HUES64 (cell line): ENCODE measurements at regions not wholly inside any gene's neighbourhood (a gene's known extent, or its start where the extent isn't known, plus 50 kb on each side); places are given as distances from the start of the nearest gene placed in this dataset.

Experiments used
- H3K27ac ChIP-seq: 2 replicates; pipeline ENCODE4 v1.7.0; 2013; ENCODE audit warnings: low read depth, low read length, inconsistent platforms
- H3K27me3 ChIP-seq: 2 replicates; pipeline ENCODE4 v1.6.1; 2013; ENCODE audit warnings: mild to moderate bottlenecking, low read length; ENCODE audit not compliant: insufficient read depth
- H3K36me3 ChIP-seq: 2 replicates; pipeline ENCODE4 v1.6.1; 2013; ENCODE audit warnings: mild to moderate bottlenecking, low read length; ENCODE audit not compliant: insufficient read depth
- H3K4me1 ChIP-seq: 2 replicates; pipeline ENCODE4 v1.6.1; 2013; ENCODE audit warnings: mild to moderate bottlenecking, low read length, moderate library complexity; ENCODE audit not compliant: insufficient read depth
- H3K4me3 ChIP-seq: 2 replicates; pipeline ENCODE4 v1.5.1; 2013; ENCODE audit warnings: mild to moderate bottlenecking, low read length, moderate library complexity
- H3K9ac ChIP-seq: 2 replicates; pipeline ENCODE4 v1.6.1; 2013; ENCODE audit warnings: mild to moderate bottlenecking, low read depth, low read length
- H3K9me3 ChIP-seq: 2 replicates; pipeline ENCODE4 v1.6.1; 2013; ENCODE audit warnings: low read depth, low read length; ENCODE audit not compliant: insufficient read depth
- WGBS: fragments of 150-250, 120-280 bp; methylation state at CpG from one replicate; pipeline ENCODE4 v1.1.7; 2013; ENCODE audit warnings: missing lambda C conversion rate; 5-methylcytosine and 5-hydroxymethylcytosine counted together

GRCh38 chr14:47863441-47863840 lies 188.0 kb upstream of the MDGA2 start:
- no peak overlapping the region for H3K9ac ChIP-seq
- no peaks in the 10 kb centered on the region for H3K9me3 ChIP-seq
- no peaks in the 10 kb centered on the region for H3K4me1 ChIP-seq
- H3K4me3 ChIP-seq, result no peak overlapping the region
- no peak overlapping the region for H3K27ac ChIP-seq
- no peaks in the 10 kb centered on the region for H3K36me3 ChIP-seq
- no peaks in the 10 kb centered on the region for H3K27me3 ChIP-seq

DNA sequence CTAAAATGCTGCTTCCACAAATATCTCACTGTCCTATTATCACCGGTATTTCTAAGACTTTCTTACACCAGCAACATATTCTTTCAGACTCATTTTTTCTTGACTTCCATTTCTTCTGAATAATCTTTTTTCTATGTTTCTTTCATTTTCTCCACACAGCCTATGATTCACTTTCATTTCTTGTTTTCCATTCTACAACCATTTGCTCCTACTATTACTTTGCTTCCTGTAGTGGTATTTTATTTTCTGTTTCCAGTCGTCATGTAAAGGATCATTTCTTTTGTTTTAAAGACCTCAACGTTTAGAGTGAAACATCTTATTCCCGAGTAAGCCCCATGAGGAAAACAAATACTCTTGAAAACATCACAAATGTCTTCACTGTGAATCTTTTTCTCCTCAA lies 182.2 kb upstream of the MDGA2 start:
- no peaks in the 10 kb centered on the region for H3K36me3 ChIP-seq
- no peak overlapping the region for H3K27ac ChIP-seq
- no peaks in the 10 kb centered on the region for H3K27me3 ChIP-seq
- H3K9ac ChIP-seq, result no peak overlapping the region
- no peak overlapping the region for H3K4me3 ChIP-seq
- no peaks in the 10 kb centered on the region for H3K4me1 ChIP-seq
- WGBS, result 91% methylated on average over 4 of the region's 4 CpGs
- H3K9me3 ChIP-seq, result no peaks in the 10 kb centered on the region

- Histone ChIP-seq H3K4me3 (no peak overlapping the region), H3K9ac (no peak overlapping the region), H3K27ac (no peak overlapping the region), H3K36me3 (no peaks in the 10 kb centered on the region), H3K9me3 (no peaks in the 10 kb centered on the region), H3K27me3 (no peaks in the 10 kb centered on the region), H3K4me1 (no peaks in the 10 kb centered on the region)
- 0% methylated on average over 1 of the region's 1 CpG for WGBS
Observed at GRCh38 chr14:47852278-47852677, 176.9 kb upstream of the MDGA2 start.

- Histone ChIP-seq H3K36me3 (no peaks in the 10 kb centered on the region), H3K9me3 (no peaks in the 10 kb centered on the region), H3K27ac (no peak overlapping the region), H3K27me3 (no peaks in the 10 kb centered on the region), H3K9ac (no peak overlapping the region), H3K4me1 (no peaks in the 10 kb centered on the region), H3K4me3 (no peak overlapping the region)
- WGBS, result 86% methylated on average over 4 of the region's 4 CpGs
Observed at GRCh38 chr14:47846008-47846407, 170.6 kb upstream of the MDGA2 start.

GRCh38 chr14:47843236-47843635 lies 167.8 kb upstream of the MDGA2 start:
- Histone ChIP-seq H3K9ac (no peak overlapping the region), H3K27ac (no peak overlapping the region), H3K4me1 (no peaks in the 10 kb centered on the region), H3K9me3 (no peaks in the 10 kb centered on the region), H3K36me3 (no peaks in the 10 kb centered on the region), H3K27me3 (no peaks in the 10 kb centered on the region), H3K4me3 (no peak overlapping the region)
- WGBS, result 91% methylated on average over 2 of the region's 2 CpGs

DNA sequence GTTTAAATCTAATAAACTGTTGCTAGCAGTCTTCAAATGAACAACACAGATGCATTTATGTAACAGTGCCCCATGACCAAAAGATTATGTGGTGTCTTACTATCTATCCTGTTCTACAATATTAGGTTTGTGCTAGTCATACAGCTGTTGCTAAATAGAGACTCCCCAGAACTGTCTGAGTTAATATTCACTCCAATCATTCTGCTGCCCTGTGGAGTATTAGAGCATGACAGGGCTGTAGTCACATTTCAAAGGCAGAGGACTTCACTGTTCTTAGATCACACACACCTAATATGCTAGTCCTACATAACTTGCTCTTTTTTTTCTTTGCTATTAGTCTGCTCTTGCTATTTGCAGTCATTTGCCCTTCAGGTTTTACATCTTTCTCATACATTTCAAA lies 157.6 kb upstream of the MDGA2 start:
- no peak overlapping the region for H3K4me3 ChIP-seq
- no peak overlapping the region for H3K9ac ChIP-seq
- H3K4me1 ChIP-seq, result no peaks in the 10 kb centered on the region
- no peaks in the 10 kb centered on the region for H3K27me3 ChIP-seq
- H3K27ac ChIP-seq, result no peak overlapping the region
- H3K9me3 ChIP-seq, result 0 out of 2 replicates have a peak, but pooled peaks cover 5% of the 10 kb centered on the region
- H3K36me3 ChIP-seq, result no peaks in the 10 kb centered on the region

GRCh38 chr14:47826809-47827208 lies 151.4 kb upstream of the MDGA2 start:
- 94% methylated on average over 2 of the region's 2 CpGs for WGBS
- Histone ChIP-seq H3K4me1 (no peaks in the 10 kb centered on the region), H3K9ac (no peak overlapping the region), H3K9me3 (no peaks in the 10 kb centered on the region), H3K27ac (no peak overlapping the region), H3K4me3 (no peak overlapping the region), H3K36me3 (no peaks in the 10 kb centered on the region), H3K27me3 (no peaks in the 10 kb centered on the region)

DNA sequence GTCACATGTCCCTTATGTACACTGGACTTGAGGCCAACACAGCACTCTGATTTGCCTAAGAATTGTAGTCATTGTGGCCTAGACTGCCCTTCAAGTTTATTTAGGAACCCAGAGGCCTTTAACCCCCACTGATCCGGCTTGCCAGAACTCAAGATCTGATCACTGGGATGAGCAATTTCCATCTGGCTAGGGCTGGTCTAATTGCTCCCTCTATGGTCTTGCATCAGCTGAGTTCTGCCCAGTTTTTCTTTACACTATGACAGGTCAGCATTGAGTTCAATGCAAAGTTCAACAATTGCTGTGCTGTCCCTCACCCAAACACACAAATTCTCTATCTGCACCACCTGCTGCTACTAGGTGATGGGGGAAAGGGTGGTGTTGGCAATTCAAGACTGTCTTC lies 146.9 kb upstream of the MDGA2 start:
- H3K36me3 ChIP-seq, result no peaks in the 10 kb centered on the region
- no peaks in the 10 kb centered on the region for H3K9me3 ChIP-seq
- WGBS, result 92% methylated on average over 1 of the region's 1 CpG
- no peak overlapping the region for H3K27ac ChIP-seq
- H3K4me1 ChIP-seq, result no peaks in the 10 kb centered on the region
- H3K4me3 ChIP-seq, result no peak overlapping the region
- H3K27me3 ChIP-seq, result no peaks in the 10 kb centered on the region
- H3K9ac ChIP-seq, result no peak overlapping the region

DNA sequence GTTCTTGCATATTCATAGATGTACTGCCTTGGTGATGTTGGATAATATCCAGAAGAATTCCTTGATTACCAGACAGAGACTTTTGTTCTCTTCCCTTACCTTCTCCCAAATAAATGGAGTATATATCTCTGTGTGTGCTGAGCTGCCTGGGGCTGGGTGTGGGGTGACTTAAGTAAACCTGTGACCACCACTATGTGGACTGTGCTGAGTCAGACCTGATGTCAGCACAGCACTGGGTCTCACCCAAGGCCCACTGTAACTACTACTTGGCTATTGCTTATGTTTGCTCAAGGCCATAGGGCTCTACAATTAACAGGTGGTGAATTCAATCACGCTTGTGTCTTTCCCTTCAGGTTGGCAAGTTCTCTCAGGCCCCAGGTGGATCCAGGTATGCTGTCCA lies 145.7 kb upstream of the MDGA2 start:
- H3K4me1 ChIP-seq, result no peaks in the 10 kb centered on the region
- no peaks in the 10 kb centered on the region for H3K36me3 ChIP-seq
- H3K27me3 ChIP-seq, result no peaks in the 10 kb centered on the region
- H3K9ac ChIP-seq, result no peak overlapping the region
- no peaks in the 10 kb centered on the region for H3K9me3 ChIP-seq
- WGBS, result 97% methylated on average over 1 of the region's 1 CpG
- H3K27ac ChIP-seq, result no peak overlapping the region
- H3K4me3 ChIP-seq, result no peak overlapping the region

DNA sequence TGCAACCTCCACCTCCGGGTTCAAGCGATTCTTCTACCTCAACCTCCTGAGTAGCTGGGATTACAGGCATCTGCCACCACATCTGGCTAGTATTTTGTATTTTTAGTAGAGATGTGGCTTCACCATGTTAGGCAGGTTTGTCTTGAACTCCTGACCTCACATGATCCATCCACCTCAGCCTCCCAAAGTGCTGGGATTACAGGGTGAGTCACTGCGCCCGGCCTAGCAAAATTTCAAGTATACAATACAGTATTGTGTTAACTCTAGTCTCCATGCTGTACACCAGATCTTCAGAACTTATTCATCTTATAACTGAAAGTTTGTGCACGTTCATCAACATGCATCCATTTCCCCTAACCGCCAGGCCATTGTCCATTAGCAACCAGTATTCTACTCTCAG lies 115.1 kb upstream of the MDGA2 start:
- Histone ChIP-seq H3K36me3 (no peaks in the 10 kb centered on the region), H3K27ac (no peak overlapping the region), H3K9me3 (no peaks in the 10 kb centered on the region), H3K27me3 (no peaks in the 10 kb centered on the region), H3K4me3 (no peak overlapping the region), H3K4me1 (peaks cover 6% of the 10 kb centered on the region; the same call in 1 of the 2 replicates), H3K9ac (no peak overlapping the region)
- 91% methylated on average over 6 of the region's 6 CpGs for WGBS

GRCh38 chr14:47785058-47785457 lies 109.7 kb upstream of the MDGA2 start:
- 74% methylated on average over 2 of the region's 2 CpGs for WGBS
- no peak overlapping the region for H3K4me3 ChIP-seq

DNA sequence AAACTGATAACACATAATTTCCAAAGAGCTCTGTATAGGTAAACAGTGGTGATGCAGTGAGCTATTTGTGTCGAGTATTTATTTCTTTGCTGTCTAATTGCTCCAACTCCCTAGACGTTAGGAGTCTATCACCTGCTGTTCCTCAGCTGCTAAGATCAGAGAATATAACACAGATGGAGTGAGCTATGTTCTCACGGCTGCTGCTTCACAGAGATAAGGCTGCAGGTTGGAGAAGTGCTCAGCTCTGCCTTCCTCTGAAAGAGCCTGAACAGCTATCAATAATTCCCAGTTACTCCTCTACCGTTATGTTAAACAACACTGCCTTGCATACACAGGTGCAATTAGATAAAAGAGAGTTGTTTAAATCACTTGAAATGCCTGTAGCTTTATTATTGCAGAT lies 103.2 kb upstream of the MDGA2 start:
- no peaks in the 10 kb centered on the region for H3K27me3 ChIP-seq
- no peaks in the 10 kb centered on the region for H3K9me3 ChIP-seq

More at GRCh38 chr14:47785058-47785457, 109.7 kb upstream of the MDGA2 start:
- Histone ChIP-seq H3K4me1 (no peaks in the 10 kb centered on the region), H3K27me3 (no peaks in the 10 kb centered on the region), H3K9ac (no peak overlapping the region), H3K27ac (no peak overlapping the region), H3K9me3 (no peaks in the 10 kb centered on the region), H3K36me3 (no peaks in the 10 kb centered on the region)

More for the DNA sequence above, 103.2 kb upstream of the MDGA2 start:
- Histone ChIP-seq H3K9ac (no peak overlapping the region), H3K4me3 (no peak overlapping the region), H3K36me3 (no peaks in the 10 kb centered on the region), H3K27ac (no peak overlapping the region), H3K4me1 (no peaks in the 10 kb centered on the region)
- WGBS, result 87% methylated on average over 3 of the region's 4 CpGs
